Stimulated activated CD8-positive, alpha-beta memory T cell treated with anti-CD3 and anti-CD28 coated beads, Interleukin-12 subunit alpha, Interleukin-12 subunit beta, amount 100 ng/mL, for 24 hours (primary cell): ENCODE measurements at regions not wholly inside any gene's neighbourhood (a gene's known extent, or its start where the extent isn't known, plus 50 kb on each side); places are given as distances from the start of the nearest gene placed in this dataset.

Source experiments
- DNase-seq: peaks from one replicate; pipeline ENCODE4 v3.0.0-alpha.2; 2020; ENCODE audit errors: extremely low read depth

DNA sequence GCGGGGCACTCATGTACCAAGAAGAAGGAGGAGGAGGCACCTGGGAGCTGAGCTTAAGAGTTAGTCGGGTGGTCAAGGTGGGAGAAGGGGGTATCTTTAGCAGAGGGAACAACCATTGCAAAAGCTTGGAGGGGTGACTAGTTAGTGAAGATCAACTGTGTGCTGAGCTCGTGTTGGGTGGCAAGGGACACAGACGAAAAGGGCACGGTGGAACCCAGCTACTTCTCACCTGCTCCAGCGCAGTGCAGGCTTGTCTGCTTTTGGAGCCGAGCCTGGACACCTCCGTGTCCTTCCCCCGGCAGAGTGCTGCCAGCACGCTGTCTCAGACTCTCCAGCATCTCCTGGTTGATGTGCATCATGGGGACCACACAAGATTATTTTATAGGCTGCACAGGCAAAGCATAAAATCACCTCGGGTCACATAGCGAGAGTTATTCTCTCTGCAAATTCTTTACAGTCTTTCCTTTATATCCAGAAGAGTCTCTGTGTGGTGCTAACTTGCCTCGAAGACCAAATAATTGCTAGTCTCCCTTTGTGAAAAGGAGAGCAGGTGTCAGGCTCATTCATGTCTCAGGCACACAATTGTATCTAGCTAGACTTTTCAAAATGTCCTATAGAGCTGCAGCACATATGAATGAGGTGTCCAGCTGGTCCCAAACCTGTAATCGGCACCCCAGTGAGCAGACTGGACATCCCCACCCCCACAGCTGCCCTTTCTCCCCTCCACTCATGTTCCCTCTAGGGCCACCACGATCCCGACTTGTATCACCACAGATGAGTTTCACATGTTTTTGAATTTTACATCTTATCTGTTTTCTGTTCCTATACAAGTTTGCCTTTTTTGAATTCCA lies 123.4 kb downstream of the CEBPB start:
- no peak for DNase-seq

GRCh38 chr20:50314678-50315335 lies 124.2 kb downstream of the CEBPB start:
- DNase-seq = no peak

GRCh38 chr20:50315586-50316551 lies 125.2 kb downstream of the CEBPB start:
- no peak for DNase-seq

- no peak for DNase-seq
Observed at GRCh38 chr20:50317116-50317515, 126.5 kb downstream of the CEBPB start.

- no peak for DNase-seq
Observed at GRCh38 chr20:50317609-50318008, 127.0 kb downstream of the CEBPB start.

- no peak for DNase-seq
Observed at GRCh38 chr20:50318710-50319109, 128.1 kb downstream of the CEBPB start.

- DNase-seq = no peak
Observed at GRCh38 chr20:50320005-50320900, 129.6 kb downstream of the CEBPB start.

DNA sequence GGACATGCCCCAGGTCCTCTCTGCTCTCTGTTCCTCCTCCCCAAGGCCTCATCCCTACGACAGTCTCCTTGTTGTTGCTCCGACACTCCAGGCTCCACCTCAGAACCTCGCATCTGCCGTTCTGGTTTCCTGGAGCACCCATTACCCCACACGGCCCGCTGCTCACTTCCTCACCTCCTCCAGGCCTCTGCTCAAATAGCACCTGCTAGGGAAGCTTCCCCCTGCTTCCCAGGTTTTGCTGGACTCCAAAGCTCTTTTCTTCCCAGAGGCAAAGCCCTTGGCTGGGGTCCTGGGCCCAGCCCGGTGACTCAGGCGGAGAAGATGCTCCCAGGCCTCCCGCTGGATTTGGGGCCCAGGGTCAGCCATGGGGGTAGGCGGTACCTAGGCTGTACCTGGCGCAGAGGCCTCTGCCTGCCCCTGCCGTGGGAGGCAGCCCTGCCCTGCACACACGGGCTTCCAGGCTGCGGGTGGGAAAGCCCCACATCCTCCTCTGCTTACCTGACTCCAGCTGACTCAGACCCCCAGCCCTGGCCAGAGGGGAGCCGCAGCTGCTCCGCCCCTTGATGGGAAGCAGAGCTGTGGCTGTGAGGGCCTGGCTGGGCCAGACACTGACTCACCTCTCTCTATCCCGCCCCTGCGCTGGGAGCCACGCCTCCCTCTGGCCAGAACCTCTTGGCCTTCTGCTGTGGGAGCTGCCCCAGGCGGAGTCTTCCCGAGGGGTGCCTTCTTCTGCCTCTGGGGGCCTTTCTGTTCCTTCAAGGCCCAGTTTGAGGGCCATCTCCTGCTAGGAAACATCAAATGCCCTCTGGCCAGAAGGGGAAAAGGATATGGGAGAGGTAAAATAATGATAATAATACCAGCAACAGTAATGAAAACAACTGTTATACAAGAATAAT lies 130.5 kb downstream of the CEBPB start:
- no peak for DNase-seq

- DNase-seq = no peak
Observed at GRCh38 chr20:50321797-50322480, 131.3 kb downstream of the CEBPB start.

GRCh38 chr20:50322703-50323131 lies 132.1 kb downstream of the CEBPB start:
- no peak for DNase-seq

DNA sequence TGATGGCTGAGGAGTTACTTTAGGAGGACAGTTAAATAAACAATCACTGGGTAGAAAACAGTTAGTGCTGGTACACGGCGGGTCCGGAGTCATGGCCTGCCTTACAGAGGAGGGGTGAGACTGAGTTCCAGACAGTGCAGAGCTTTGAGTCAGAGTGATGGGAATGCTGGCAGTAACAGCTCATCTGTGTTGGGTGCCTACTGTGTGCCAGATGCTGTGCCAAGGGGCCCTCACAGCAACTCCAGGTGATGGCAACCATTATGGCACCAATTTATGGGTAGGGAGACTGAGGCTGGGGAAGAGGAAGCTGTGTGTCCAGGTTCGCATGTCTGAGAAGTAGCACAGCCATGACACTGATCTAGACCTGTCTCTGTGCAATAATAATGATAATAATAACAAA lies 132.6 kb downstream of the CEBPB start:
- no peak for DNase-seq

GRCh38 chr20:50323777-50324775 lies 133.4 kb downstream of the CEBPB start:
- no peak for DNase-seq

DNA sequence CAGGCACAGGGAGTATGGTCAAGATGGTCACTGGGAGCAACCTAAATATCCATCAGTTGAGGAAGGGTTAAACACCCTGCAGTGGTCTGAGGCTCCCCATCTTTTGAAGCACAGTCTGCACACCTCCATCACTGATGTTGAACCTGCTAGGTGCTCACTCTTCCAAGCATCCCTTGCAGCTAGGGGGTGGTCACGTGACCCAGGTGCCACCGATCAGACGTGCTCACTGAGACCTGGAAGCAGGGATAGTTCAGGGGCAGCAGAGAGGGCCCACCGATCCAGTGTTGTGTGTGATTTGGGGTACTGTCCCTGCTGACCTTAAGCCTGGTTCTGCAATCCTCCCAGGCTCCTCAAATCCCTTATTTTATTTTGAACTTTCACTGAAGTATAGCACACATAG lies 134.6 kb downstream of the CEBPB start:
- DNase-seq = no peak

DNA sequence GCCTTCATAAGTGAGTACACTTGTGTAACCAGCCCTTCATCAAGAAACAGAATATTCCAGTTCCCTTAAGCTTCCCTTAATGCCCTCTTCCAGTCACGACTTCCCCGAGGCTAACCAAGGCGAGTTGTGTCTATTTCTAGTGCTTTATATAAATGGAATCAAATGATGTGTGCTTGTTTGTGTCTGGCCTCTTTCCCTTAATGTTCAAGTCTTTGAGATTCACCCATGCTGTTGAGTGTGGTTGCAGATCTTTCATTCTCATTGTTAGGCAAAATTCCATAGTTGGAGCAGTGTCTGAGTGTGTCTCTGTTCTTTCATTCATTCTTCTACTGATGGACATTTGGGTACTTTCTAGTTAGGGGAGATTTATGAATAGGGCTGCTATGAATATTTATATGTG lies 135.0 kb downstream of the CEBPB start:
- no peak for DNase-seq

DNA sequence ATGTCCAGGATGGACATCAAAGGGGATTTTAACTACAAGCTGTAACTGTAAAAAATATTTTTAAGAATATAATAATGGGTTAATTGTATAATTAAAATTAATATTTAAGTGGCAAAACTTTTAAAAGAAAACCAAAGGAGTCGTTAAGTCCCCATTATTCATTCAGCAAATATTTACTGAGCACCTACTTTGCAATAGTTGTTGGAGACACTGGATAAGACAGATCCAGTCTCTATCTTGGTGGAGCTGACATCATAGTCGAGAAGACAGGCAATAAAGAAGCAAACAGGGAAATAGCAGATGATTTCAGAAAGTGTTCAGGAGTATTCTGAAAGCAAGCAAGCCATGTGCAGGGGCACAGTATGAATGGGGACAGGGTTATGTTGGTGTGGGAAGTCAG lies 137.0 kb downstream of the CEBPB start:
- DNase-seq = no peak

GRCh38 chr20:50328222-50328979 lies 137.8 kb downstream of the CEBPB start:
- no peak for DNase-seq
